Astrocyte (in vitro differentiated cells and primary cell): ENCODE measurements at regions not wholly inside any gene's neighbourhood (a gene's known extent, or its start where the extent isn't known, plus 50 kb on each side); places are given as distances from the start of the nearest gene placed in this dataset.

Source experiments
- CTCF ChIP-seq: IDR thresholded peaks from 2 replicates; pipeline ENCODE4 v1.5.1; 2011; ENCODE audit warnings: low read depth, mild to moderate bottlenecking, inconsistent platforms, low read length, moderate library complexity; ENCODE audit not compliant: insufficient read depth
- EZH2 ChIP-seq: IDR thresholded peaks from 2 replicates; pipeline ENCODE4 v1.6.1; 2012; ENCODE audit warnings: mild to moderate bottlenecking, low read length, inconsistent platforms; ENCODE audit not compliant: insufficient read depth

- TF ChIP-seq EZH2 (no peak), CTCF (no peak)
Measured at GRCh38 chr18:78579449-78579848, 400.2 kb upstream of the SALL3 start.
